H1 (cell line): ENCODE measurements at regions not wholly inside any gene's neighbourhood (a gene's known extent, or its start where the extent isn't known, plus 50 kb on each side); places are given as distances from the start of the nearest gene placed in this dataset.

Source experiments
- ATF3 ChIP-seq: IDR thresholded peaks from 2 replicates; pipeline ENCODE4 v1.6.1; 2011; ENCODE audit warnings: low read depth, mild to moderate bottlenecking, low read length; ENCODE audit not compliant: insufficient read depth
- BRCA1 ChIP-seq: IDR thresholded peaks from 2 replicates; pipeline ENCODE4 v1.6.1; 2012; ENCODE audit warnings: low read depth, low read length, improper control_type of control experiment
- TEAD4 ChIP-seq: IDR thresholded peaks from 2 replicates; pipeline ENCODE4 v1.6.1; 2012; ENCODE audit warnings: low read depth, low read length, inconsistent platforms, mixed read lengths

GRCh38 chr10:62475551-62475950 lies 101.4 kb downstream of the ZNF365 start (continued):
- TF ChIP-seq ATF3 (no peak), BRCA1 (no peak), TEAD4 (no peak)
